ENCODE measurements at regions not wholly inside any gene's neighbourhood (a gene's known extent, or its start where the extent isn't known, plus 50 kb on each side); places are given as distances from the start of the nearest gene placed in this dataset.

DNA sequence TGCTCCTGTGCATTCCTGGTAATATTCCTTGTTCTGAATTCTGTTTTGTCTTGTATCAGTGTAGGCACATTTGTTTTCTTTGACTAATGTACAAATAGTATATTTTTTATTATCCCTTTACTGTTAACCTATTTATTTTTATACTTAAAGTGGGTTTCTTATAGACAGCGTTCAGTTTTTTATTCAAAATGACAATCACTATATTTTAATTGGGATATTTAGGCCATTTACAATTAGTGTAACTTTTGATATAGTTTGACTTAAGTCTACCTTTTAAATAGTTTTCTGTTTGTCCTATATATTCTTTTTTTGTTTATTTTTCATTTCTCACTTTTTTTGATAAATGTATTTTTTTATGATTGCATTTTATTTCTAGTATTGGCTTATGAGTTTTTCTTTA lies 219.8 kb downstream of the DNAJB9 start:
- TF ChIP-seq, protein P1, sequence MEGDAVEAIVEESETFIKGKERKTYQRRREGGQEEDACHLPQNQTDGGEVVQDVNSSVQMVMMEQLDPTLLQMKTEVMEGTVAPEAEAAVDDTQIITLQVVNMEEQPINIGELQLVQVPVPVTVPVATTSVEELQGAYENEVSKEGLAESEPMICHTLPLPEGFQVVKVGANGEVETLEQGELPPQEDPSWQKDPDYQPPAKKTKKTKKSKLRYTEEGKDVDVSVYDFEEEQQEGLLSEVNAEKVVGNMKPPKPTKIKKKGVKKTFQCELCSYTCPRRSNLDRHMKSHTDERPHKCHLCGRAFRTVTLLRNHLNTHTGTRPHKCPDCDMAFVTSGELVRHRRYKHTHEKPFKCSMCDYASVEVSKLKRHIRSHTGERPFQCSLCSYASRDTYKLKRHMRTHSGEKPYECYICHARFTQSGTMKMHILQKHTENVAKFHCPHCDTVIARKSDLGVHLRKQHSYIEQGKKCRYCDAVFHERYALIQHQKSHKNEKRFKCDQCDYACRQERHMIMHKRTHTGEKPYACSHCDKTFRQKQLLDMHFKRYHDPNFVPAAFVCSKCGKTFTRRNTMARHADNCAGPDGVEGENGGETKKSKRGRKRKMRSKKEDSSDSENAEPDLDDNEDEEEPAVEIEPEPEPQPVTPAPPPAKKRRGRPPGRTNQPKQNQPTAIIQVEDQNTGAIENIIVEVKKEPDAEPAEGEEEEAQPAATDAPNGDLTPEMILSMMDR (IDR thresholded peaks at IDR 0.05; ENCODE audit: insufficient read depth, missing control alignments): no peak
- FAIRE-seq: no peak
- no peak for DNase-seq (ENCODE audit: insufficient read length, low spot score)

- DNase-seq (ENCODE audit: insufficient read length, low spot score) (no peak), FAIRE-seq (no peak)
- TF ChIP-seq, protein P1 (IDR thresholded peaks at IDR 0.05; ENCODE audit: insufficient read depth, missing control alignments): no peak
Observed at GRCh38 chr7:108794466-108794865, 224.8 kb downstream of the DNAJB9 start.

DNA sequence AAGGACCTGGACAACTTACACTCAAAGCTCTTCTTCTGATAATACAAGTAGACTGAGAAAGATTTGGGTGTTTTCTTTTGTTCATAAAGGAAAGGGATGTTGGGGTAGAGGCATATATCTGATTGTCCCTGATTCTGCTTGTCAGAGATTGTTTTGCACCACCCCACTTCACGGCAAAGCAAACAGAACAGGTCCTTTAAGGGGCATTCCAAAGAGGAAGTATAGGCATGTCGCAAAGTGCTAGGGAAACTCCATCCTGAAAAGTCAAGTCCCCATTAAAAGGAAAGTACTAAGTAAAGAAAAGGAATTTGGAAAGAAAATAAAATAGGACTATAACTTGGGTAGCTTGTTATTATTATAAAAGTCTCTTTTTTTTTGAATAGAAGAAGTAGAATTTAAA lies 233.0 kb downstream of the DNAJB9 start:
- DNase-seq (ENCODE audit: insufficient read length, low spot score) (no peak), FAIRE-seq (no peak)
- TF ChIP-seq, protein P1 (IDR thresholded peaks at IDR 0.05; ENCODE audit: insufficient read depth, missing control alignments): no peak

- no peak for DNase-seq (ENCODE audit: insufficient read length, low spot score)
- FAIRE-seq: peak; percentile 53
- TF ChIP-seq, protein P1 (IDR thresholded peaks at IDR 0.05; ENCODE audit: insufficient read depth, missing control alignments): peak; percentile 64
Observed at GRCh38 chr7:108805808-108806397, 236.2 kb downstream of the DNAJB9 start.

GRCh38 chr7:108808549-108809266 lies 239.0 kb downstream of the DNAJB9 start:
- DNase-seq (ENCODE audit: insufficient read length, low spot score) (no peak), FAIRE-seq (no peak)
- TF ChIP-seq, protein P1 (IDR thresholded peaks at IDR 0.05; ENCODE audit: insufficient read depth, missing control alignments): no peak

- DNase-seq (ENCODE audit: insufficient read length, low spot score) (no peak), FAIRE-seq (no peak)
- TF ChIP-seq, protein P1 (IDR thresholded peaks at IDR 0.05; ENCODE audit: insufficient read depth, missing control alignments): no peak
Observed at GRCh38 chr7:108809356-108809755, 239.7 kb downstream of the DNAJB9 start.

- no peak for FAIRE-seq
- TF ChIP-seq, protein P1 (IDR thresholded peaks at IDR 0.05; ENCODE audit: insufficient read depth, missing control alignments): no peak
- DNase-seq (ENCODE audit: insufficient read length, low spot score): no peak
Observed at GRCh38 chr7:108810756-108811385, 241.2 kb downstream of the DNAJB9 start.
